SIG-M5 (cell line): ENCODE measurements at regions not wholly inside any gene's neighbourhood (a gene's known extent, or its start where the extent isn't known, plus 50 kb on each side); places are given as distances from the start of the nearest gene placed in this dataset.

Source experiments
- DNase-seq: peaks from one replicate; lab custom pipeline; 2025; lab: John Stamatoyannopoulos, UW

DNA sequence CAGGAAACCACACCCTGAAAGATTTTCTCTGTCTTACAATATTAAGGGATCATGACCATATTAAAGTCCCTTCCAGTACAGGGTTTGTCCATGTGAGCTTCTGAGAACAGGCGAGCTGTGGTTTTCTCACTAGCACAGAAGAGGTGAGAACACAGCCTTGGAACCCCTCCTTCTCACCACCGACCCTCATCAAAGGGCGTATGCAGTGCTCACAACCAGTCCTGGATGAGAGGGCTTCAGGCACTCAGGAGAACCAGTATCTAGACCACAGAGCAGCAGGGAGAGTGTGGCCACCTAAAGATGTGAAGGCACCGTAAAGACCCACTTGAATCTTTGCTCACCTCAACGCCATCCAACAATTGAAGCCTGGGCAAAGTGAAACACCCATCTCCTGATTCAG, 397.0 kb downstream of the ETS1 start:
- DNase-seq, result no peak

GRCh38 chr11:128189823-128190222, 397.5 kb downstream of the ETS1 start:
- no peak for DNase-seq

DNA sequence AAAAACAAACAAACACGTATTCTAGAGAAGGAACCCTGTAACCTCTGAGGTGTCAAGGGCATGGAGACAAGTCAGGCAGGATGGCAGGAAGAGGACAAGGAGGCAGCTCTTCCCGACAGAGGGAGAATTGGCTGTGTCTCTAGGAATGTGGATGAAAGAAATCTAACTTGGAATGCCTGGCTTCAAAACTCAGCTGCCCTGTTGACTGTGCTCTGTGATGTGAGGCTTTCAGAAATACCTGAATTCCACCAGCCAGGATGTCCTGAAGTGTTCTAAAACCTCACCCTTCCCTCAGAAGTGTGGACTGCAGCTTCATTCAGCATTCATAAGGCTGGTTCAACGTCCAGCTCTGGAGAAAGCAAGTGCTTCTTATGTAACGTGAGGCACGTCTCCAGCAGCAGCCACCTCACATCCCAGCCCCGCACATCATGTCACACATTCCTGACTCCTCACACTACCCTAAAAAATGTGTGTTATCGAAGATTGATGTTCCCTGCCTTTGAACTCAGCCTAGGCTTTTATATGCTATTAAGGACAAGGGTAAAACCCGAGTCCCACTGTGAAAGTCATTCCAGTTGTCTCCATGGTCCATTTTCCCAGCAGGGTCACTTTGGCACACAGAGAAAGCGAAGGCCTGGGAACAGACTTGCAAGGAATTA, 398.9 kb downstream of the ETS1 start:
- DNase-seq, result no peak

DNA sequence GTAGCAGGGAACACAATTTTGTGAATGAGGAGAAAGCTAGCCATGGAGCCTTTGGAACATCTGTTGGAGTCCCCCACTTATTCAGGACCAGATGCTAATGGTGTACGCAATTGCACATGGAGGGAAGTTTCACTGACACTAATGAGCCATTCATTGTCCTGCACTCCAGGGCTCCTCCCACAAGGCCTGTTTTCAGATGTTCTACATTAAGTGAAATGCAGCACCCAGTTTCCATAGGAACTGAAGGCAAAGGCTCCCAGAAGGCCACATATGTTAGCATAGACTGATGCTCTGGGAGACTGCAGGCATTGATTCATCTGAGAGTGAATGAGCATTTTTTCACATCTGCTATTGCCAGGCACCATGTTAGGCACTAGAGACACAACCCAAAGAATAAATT, 399.5 kb downstream of the ETS1 start:
- DNase-seq, result no peak

DNA sequence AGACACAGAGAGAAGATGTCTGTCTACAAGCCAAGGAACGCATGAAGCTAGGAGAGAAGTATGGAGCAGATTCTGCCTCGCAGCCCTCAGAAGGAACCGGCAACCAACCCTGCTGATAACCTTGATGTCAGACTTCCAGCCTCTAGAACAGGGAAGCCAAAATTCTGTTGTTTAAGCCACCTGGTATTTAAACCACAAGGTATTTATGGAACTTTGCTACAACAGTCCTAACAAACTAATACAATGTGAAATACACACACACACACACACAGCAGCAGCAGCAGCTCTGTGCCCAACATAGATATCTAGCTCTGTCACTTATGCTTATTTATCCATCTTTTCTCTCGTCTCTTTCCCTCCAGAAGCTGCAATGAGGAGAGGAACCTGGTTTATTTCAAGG, 400.0 kb downstream of the ETS1 start:
- no peak for DNase-seq

GRCh38 chr11:128184981-128185380, 402.4 kb downstream of the ETS1 start:
- DNase-seq, result no peak

DNA sequence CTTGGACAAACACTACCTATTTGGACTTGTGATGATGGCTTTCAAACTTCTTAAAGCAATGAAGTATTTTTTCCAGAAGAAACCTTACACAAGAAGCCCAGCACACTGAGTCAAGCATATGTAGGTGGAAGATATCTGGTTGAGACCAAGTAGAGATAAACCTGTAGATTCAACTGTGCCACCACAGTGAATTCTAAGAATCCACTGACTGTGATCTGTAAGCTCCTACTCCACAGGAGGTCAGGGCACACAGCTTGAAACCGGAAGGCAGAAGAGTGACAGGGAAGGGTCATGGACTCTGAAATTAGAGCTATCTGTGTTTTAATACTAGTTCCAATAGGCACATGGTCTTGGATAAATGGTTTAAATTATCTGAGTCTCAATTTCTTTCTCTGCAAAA, 404.5 kb downstream of the ETS1 start:
- no peak for DNase-seq

DNA sequence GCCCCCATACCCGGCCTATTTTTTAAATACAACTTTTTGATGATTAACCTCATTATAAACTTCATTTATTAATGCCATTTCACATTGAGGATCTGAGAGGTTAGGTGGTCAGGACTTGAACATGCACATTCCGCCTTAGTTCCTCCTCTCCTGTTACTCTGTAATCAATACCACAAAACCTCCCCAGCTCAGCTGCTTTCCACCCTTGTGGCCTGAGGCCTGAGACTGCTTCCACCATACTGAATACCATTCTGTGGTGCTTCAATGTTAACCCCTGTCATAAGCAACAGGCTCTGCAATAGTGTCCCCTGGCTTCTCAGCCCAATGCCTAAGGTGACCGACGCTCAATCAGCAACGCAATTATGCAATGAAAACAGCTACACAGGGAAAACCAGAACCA, 405.4 kb downstream of the ETS1 start:
- no peak for DNase-seq

- DNase-seq, result no peak
Measured at GRCh38 chr11:128181088-128181480, 406.3 kb downstream of the ETS1 start.

DNA sequence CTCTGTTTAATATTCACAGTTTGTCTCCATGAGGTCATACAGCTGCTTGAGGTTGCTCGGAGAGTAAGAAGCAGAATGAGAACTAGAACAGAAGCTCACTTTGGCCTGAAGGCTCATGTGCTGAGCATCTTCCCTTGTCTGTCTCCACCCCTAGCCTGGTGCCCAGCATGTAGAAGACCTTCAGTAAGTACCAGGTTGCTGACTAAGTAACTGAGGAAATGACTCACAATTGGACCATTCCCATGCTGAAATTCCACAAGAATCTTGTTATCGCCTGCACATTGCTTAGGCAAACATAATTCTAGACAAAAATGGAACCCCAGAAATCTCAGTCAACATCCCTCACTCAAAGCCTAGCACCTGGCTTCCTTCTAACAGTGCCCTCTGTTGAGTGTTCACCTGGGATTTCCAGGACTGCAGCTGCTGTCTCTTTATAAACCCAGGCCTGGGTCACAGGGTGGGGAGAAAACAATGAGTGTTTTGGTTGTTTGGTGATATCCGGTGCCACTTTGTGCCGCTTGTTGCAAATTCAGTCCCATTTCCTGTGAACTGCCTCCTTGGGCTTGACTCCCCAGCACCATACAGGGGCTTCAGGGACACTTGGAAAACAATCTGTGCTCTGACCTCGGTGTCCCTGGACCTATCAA, 406.8 kb downstream of the ETS1 start:
- DNase-seq, result no peak

DNA sequence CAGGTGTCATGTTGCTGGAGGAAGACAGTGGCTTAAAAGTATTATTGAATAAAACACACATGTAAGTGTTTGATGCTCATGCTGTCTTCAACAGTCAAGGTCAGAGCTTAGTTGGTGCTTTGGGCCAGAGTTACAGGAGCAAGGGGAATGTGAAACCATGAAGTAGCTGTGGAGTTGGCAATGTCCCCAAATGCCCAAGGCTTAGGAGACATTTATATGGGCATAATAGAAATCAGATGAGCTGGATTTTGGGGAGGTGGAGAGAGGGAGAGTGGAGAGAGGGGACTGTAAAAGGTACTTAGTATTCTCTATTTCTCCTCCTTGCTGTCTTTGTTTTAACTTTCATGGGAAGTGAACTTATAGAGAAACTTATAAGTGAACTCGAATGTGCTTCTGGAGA, 407.8 kb downstream of the ETS1 start:
- DNase-seq, result no peak

GRCh38 chr11:128179039-128179438, 408.3 kb downstream of the ETS1 start:
- no peak for DNase-seq

DNA sequence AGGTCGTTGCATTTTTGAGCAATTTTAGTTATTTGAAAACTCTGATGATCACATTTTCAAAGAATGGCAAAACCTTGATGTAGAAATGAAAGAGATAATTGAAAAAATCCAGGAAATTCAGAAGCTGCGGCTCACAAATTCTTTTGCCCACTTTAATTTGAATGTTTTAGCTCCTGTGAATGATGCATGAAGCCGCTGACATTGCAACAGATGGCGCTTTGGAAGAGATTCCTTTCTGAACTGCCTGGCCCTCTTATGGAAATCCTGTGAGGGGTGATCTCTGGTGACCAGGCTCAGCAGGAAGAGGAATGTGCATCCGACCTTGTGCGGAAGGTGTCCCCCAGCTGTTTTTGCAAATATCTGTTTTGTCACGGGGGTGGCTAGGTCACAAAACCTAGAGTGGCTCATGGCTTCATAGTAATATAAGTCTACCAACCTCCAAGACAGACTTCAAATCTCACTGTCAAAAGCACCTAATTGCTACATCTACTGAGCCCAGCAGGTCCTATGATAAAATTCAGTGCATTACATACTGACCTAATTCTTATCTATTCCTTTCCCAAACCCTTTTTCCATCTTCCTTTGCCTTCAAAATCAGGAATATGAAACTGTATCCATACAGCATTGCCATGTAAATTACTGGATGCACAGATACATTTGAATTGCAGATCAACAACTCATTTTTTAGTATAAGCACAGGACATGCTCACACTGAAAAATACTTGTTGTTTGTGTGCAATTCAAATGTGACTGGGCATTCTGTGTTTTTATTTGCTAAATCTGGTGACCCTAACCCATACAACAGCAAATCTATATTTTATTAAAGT, 412.7 kb downstream of the ETS1 start:
- DNase-seq, result no peak

DNA sequence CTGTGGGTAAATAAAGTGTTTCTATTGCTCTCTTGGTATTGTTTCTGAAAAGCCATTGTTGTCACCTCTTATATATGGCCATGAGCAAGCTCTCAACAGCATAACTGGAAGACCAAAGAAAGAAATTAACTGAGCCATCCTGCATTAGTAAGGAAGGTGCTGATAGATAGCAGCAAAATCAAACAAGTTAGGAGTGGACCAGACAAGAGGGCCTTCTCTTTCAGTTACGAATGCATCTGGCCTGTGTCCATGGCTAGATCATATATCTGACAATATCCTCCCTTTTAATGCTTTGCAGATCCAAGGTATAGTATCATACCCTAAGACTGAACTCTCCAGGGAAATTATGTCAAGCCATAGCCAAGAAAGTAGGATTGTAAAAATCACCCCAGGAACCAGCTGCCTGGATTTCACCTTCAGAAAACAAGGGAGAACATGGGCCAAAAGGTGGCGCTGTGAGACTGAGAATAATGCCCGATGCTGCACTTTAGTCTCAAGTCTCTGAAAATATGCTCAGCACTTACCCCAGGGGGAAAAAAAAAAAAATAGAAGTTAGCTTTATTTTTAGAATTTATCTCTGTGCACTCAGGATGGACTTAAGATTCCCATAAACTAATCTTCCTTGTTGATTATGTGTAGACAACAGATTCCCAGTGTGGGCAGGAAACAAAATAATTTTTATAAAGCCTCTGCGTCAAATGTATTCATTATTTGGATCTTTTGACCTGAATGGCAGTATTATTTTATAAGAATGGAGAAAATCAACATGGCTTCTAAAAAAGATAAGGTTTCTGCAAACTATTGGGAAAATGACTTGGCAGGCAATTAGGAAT, 415.1 kb downstream of the ETS1 start:
- DNase-seq, result no peak

- DNase-seq, result no peak
Measured at GRCh38 chr11:128171506-128171905, 415.9 kb downstream of the ETS1 start.

GRCh38 chr11:128165572-128165971, 421.8 kb downstream of the ETS1 start:
- no peak for DNase-seq

DNA sequence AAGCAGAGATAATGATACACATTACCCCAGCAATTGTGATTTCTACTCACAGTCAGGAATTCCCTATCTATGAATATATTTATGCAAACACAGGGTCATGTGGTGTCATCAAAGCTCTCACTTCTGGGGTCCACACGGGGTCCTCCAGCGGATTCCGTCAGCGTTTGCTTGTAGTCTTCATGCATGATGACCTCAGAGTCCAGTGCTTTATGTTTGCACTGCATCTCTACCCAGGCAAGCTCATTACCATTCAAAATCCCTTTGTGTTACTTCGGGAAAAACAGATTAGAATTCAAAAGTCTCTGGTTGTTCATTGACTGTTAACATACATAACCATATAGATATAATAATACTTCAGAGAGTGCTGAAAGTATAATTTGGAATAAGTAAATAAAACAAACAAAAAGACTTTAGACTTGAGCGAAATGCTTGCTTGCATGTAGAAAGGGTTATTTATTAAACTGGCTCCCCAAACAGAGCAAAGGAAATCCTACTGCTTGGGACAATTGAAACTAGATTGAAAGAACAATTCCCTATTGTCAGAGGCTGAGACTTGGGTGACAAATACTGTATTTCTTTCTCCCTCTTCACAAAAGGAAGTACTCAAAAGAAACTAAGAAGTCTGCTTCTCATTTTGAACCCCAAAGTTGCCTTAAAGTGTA, 423.1 kb downstream of the ETS1 start:
- DNase-seq, result no peak

DNA sequence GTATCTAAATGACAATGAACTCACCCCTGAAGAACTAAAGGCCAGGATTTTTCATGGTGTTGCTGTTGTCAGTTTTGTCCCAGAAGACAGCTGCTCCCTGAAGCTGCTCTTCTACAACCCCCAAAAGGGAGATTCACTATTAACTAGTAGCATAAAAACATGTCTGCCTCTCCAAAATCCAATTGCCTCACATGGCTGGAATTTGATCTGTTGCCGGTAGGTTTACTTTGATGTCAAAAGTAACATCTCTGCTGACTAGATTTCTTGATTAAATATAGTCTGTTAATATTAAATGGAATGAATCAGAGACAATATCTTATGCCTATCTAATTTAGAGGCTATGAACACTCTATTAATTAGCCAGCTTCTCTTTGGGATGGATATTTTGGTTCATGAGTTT, 425.4 kb downstream of the ETS1 start:
- no peak for DNase-seq

DNA sequence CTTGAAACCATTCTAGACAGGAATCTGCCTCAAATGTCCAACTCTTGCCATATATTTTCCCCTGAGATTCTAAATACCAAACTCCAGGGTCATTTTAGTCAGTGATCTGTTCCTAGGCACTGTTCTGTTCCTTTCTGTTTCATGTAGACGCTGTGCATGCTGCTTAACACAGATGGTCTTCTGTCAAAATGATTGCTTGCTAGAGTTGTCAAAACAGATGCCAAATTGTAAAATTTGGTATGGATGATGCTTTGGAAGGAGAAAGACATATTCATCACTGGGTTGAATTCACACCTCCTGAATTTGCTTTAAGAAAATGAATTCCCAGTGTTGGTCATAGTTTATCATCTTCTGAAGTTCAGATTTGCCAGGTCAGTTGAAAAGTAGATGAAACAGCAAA, 425.9 kb downstream of the ETS1 start:
- no peak for DNase-seq

GRCh38 chr11:128158860-128159259, 428.5 kb downstream of the ETS1 start:
- no peak for DNase-seq

DNA sequence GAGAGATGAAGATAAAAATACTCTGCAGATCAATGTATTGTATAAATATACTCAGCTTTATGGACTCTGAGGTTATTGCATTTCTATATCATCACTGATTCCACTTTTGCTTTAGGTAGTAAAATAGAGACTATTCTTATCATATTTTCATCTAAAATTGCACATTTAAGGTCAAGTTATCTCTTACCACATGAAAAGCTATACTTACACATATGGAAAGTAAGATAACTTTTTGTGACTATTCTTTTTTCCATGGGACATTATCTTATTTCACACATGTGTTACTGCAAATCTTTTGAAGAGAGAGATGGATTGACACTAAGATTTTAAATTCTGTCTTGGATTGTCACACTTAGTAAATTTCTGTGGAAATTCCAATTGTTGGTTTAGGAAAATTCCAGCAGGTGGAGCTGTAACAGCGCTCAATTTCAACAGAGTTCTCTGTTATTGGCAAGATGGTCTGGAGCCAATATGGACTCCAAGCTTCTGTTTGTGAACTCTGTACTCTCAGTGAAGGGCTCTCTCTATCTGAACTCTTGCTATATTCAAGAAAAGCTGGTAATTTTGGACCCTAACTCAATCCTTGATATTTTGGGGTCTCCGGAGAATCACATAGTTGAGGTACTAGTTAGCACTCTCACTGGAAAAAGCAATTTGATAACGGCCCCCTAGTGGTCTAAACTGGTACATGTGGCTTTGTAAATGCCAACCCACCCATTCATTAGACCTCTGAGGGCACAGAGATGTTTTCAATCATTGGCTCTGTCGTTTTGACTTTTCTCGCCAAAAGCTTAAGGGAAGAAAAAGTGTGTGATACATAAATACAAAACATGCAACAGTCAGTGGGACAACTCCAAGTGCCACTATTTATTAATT, 429.7 kb downstream of the ETS1 start:
- no peak for DNase-seq
